ENCODE measurements at regions not wholly inside any gene's neighbourhood (a gene's known extent, or its start where the extent isn't known, plus 50 kb on each side); places are given as distances from the start of the nearest gene placed in this dataset.

DNA sequence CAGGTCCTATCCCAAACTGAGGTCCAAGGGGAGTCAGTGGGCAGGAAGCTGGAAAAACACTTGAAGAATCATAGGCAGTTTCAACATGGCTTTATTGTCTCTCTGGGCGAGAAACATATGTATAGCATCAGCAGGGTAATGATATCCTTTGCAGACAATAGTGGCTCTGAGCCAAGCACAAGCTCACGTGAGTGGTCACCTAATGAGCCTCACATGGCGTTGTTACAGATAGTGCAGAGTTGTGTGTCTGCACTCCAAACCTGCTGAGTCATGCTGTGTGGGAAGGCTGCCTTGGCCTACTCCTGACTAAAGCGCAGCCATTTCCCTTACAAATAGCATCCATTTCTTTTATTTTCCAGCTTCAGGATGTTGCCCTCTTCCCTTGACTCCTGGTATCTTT lies 105.2 kb upstream of the SYT1 start:
- TF ChIP-seq, protein P1, sequence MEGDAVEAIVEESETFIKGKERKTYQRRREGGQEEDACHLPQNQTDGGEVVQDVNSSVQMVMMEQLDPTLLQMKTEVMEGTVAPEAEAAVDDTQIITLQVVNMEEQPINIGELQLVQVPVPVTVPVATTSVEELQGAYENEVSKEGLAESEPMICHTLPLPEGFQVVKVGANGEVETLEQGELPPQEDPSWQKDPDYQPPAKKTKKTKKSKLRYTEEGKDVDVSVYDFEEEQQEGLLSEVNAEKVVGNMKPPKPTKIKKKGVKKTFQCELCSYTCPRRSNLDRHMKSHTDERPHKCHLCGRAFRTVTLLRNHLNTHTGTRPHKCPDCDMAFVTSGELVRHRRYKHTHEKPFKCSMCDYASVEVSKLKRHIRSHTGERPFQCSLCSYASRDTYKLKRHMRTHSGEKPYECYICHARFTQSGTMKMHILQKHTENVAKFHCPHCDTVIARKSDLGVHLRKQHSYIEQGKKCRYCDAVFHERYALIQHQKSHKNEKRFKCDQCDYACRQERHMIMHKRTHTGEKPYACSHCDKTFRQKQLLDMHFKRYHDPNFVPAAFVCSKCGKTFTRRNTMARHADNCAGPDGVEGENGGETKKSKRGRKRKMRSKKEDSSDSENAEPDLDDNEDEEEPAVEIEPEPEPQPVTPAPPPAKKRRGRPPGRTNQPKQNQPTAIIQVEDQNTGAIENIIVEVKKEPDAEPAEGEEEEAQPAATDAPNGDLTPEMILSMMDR (IDR thresholded peaks at IDR 0.05) = no peak
- no peak for TF ChIP-seq POLR2A (IDR thresholded peaks at IDR 0.05)

All from thyroid gland (tissue), 4 donors.